HEK293 (cell line): ENCODE measurements at regions not wholly inside any gene's neighbourhood (a gene's known extent, or its start where the extent isn't known, plus 50 kb on each side); places are given as distances from the start of the nearest gene placed in this dataset.

Experiments
- CTCF ChIA-PET: fragments of 350-600 bp; formaldehyde crosslinking; extraction: SDS; loops from one replicate; lab custom pipeline; 2021; ENCODE audit warnings: antibody characterized with exemption; lab: Yijun Ruan, JAX
- POLR2A ChIA-PET: fragments of 300-600 bp; formaldehyde crosslinking; extraction: SDS; loops from one replicate; lab custom pipeline; 2020; ENCODE audit warnings: antibody characterized with exemption, inconsistent platforms; lab: Yijun Ruan, JAX
- H3K27ac ChIP-seq: fragments of 200-500 bp; sonication (Bioruptor generic); 2 replicates; pipeline ENCODE4 v1.5.1; 2014; ENCODE audit warnings: low read depth, low read length, control low read depth, inconsistent platforms; ENCODE audit errors: extremely low read depth
- H3K36me3 ChIP-seq, 2 experiments: fragments of 200-500 bp in 1 of 2; sonication (Bioruptor generic) in 1 of 2; 1 replicate in 1 of 2; 2 replicates in 1 of 2; pipeline ENCODE4 v1.5.1; 2014 to 2017; ENCODE audit warnings: inconsistent platforms in 2 of 2, low read length in 2 of 2; ENCODE audit not compliant: control insufficient read depth in 2 of 2, insufficient read depth in 1 of 2
- H3K4me1 ChIP-seq: fragments of 200-500 bp; sonication (Bioruptor generic); 2 replicates; pipeline ENCODE4 v1.5.1; 2014; ENCODE audit warnings: mild to moderate bottlenecking, low read length, inconsistent platforms; ENCODE audit not compliant: control insufficient read depth, insufficient read depth
- H3K4me3 ChIP-seq: 2 replicates; pipeline ENCODE4 v1.5.1; 2011; ENCODE audit warnings: low read depth, mild to moderate bottlenecking, control low read depth, low read length, moderate library complexity
- H3K9me3 ChIP-seq: fragments of 200-500 bp; sonication (Bioruptor generic); 2 replicates; pipeline ENCODE4 v1.5.1; 2014; ENCODE audit warnings: low read depth, low read length, inconsistent platforms; ENCODE audit not compliant: control insufficient read depth, insufficient read depth
- HOXD13 ChIP-seq: sonication (generic); formaldehyde crosslinking; IDR thresholded peaks from 2 replicates; pipeline ENCODE4 v1.8.0; 2022; ENCODE audit warnings: missing genetic modification reagents, borderline replicate concordance
- IKZF3 ChIP-seq: fragments of 450-650 bp; IDR thresholded peaks from 2 replicates; pipeline ENCODE4 v1.5.0; 2018; ENCODE audit warnings: missing biosample characterization, mild to moderate bottlenecking, missing genetic modification characterization, moderate library complexity
- INSM2 ChIP-seq: fragments of 450-650 bp; formaldehyde crosslinking; IDR thresholded peaks from 2 replicates; pipeline ENCODE4 v1.5.1; 2016; ENCODE audit warnings: missing biosample characterization, missing genetic modification characterization
- MZF1 ChIP-seq: fragments of 450-650 bp; formaldehyde crosslinking; IDR thresholded peaks from 2 replicates; pipeline ENCODE4 v1.5.1; 2017; ENCODE audit warnings: missing biosample characterization, missing genetic modification characterization, borderline replicate concordance
- PRDM1 ChIP-seq: fragments of 450-650 bp; formaldehyde crosslinking; IDR thresholded peaks from 2 replicates; pipeline ENCODE4; 2016; ENCODE audit warnings: missing biosample characterization, missing genetic modification characterization
- ZBTB11 ChIP-seq: fragments of 450-650 bp; formaldehyde crosslinking; conservative IDR thresholded peaks from 2 replicates; pipeline ENCODE4 v1.5.1; 2016; ENCODE audit warnings: low read depth, missing biosample characterization, missing genetic modification characterization
- ZBTB44 ChIP-seq: fragments of 450-650 bp; IDR thresholded peaks from 2 replicates; pipeline ENCODE4 v1.5.1; 2018; ENCODE audit warnings: missing biosample characterization, mild to moderate bottlenecking, missing genetic modification characterization
- ZNF133 ChIP-seq: fragments of 450-650 bp; formaldehyde crosslinking; IDR thresholded peaks from 2 replicates; pipeline ENCODE4 v1.5.1; 2016; ENCODE audit warnings: missing biosample characterization, missing genetic modification characterization
- ZNF138 ChIP-seq: fragments of 450-650 bp; formaldehyde crosslinking; IDR thresholded peaks from 2 replicates; pipeline ENCODE4 v1.5.1; 2016; ENCODE audit warnings: missing biosample characterization, missing genetic modification characterization, borderline replicate concordance
- ZNF157 ChIP-seq: fragments of 450-650 bp; formaldehyde crosslinking; IDR thresholded peaks from 2 replicates; pipeline ENCODE4 v1.5.1; 2016; ENCODE audit warnings: missing biosample characterization, missing genetic modification characterization
- ZNF223 ChIP-seq: fragments of 450-650 bp; formaldehyde crosslinking; IDR thresholded peaks from 2 replicates; pipeline ENCODE4 v1.5.1; 2016; ENCODE audit warnings: missing biosample characterization, missing genetic modification characterization
- ZNF239 ChIP-seq: fragments of 450-650 bp; formaldehyde crosslinking; IDR thresholded peaks from 2 replicates; pipeline ENCODE4 v1.5.1; 2016; ENCODE audit warnings: missing biosample characterization, missing genetic modification characterization
- ZNF341 ChIP-seq: fragments of 450-650 bp; formaldehyde crosslinking; IDR thresholded peaks from 2 replicates; pipeline ENCODE4; 2016; ENCODE audit warnings: low read depth, missing biosample characterization, missing genetic modification characterization
- ZNF404 ChIP-seq: fragments of 450-650 bp; formaldehyde crosslinking; IDR thresholded peaks from 2 replicates; pipeline ENCODE4 v1.5.1; 2017; ENCODE audit warnings: missing biosample characterization, missing genetic modification characterization
- ZNF416 ChIP-seq: fragments of 450-650 bp; formaldehyde crosslinking; IDR thresholded peaks from 2 replicates; pipeline ENCODE4 v1.5.1; 2016; ENCODE audit warnings: missing biosample characterization, missing genetic modification characterization
- ZNF426 ChIP-seq: fragments of 450-650 bp; formaldehyde crosslinking; IDR thresholded peaks from 2 replicates; pipeline ENCODE4 v1.5.1; 2017; ENCODE audit warnings: missing biosample characterization, missing genetic modification characterization, mild to moderate bottlenecking, inconsistent platforms, moderate library complexity
- ZNF610 ChIP-seq: fragments of 450-650 bp; formaldehyde crosslinking; IDR thresholded peaks from 2 replicates; pipeline ENCODE4 v1.5.1; 2016; ENCODE audit warnings: missing biosample characterization, missing genetic modification characterization, borderline replicate concordance
- ZNF704 ChIP-seq: fragments of 450-650 bp; formaldehyde crosslinking; IDR thresholded peaks from 2 replicates; pipeline ENCODE4 v1.5.1; 2016; ENCODE audit warnings: missing biosample characterization, missing genetic modification characterization
- ZXDB ChIP-seq: fragments of 450-650 bp; formaldehyde crosslinking; IDR thresholded peaks from 2 replicates; pipeline ENCODE4 v1.5.1; 2016; ENCODE audit warnings: missing biosample characterization, missing genetic modification characterization

GRCh38 chr13:65026505-65026904, 2203.6 kb downstream of the PCDH9 start:
- Histone ChIP-seq H3K9me3 (no peaks in the 10 kb centered on the region), H3K4me3 (no peak overlapping the region), H3K4me1 (no peaks in the 10 kb centered on the region), H3K36me3 (no peaks in the 10 kb centered on the region), H3K27ac (no peak overlapping the region)
- TF ChIP-seq MZF1 (tag by site-specific recombination) (no peak), IKZF3 (tag by site-specific recombination) (no peak), HOXD13 (CRISPR knock-in tag) (no peak), ZXDB (no peak), ZNF426 (tag by site-specific recombination) (no peak), ZNF157 (tag by site-specific recombination) (no peak), ZNF404 (tag by site-specific recombination) (no peak), PRDM1 (tag by site-specific recombination) (no peak), INSM2 (no peak), ZNF610 (tag by site-specific recombination) (no peak)
- POLR2A ChIA-PET = no interaction called here
- CTCF ChIA-PET = no interaction called here

GRCh38 chr13:65011378-65011777, 2218.8 kb downstream of the PCDH9 start:
- no peak for TF ChIP-seq ZNF239 (tag by site-specific recombination)
- no peak for TF ChIP-seq ZNF138
- TF ChIP-seq ZNF704 (tag by site-specific recombination) = no peak
- no peak for TF ChIP-seq ZNF341
- TF ChIP-seq ZNF133 (tag by site-specific recombination) = no peak
- TF ChIP-seq ZBTB11 (tag by site-specific recombination) = no peak
- TF ChIP-seq ZNF223 (tag by site-specific recombination) = no peak
- TF ChIP-seq ZBTB44 (tag by site-specific recombination) = no peak
- no peak for TF ChIP-seq ZNF416 (tag by site-specific recombination)
- ChIA-PET POLR2A (no interaction called here), CTCF (no interaction called here)
- no peak overlapping the region for H3K4me3 ChIP-seq
- no peaks in the 10 kb centered on the region for H3K9me3 ChIP-seq
- no peaks in the 10 kb centered on the region for H3K4me1 ChIP-seq
- H3K27ac ChIP-seq = no peak overlapping the region
- no peaks in the 10 kb centered on the region for H3K36me3 ChIP-seq
